ENCODE measurements at regions not wholly inside any gene's neighbourhood (a gene's known extent, or its start where the extent isn't known, plus 50 kb on each side); places are given as distances from the start of the nearest gene placed in this dataset.

DNA sequence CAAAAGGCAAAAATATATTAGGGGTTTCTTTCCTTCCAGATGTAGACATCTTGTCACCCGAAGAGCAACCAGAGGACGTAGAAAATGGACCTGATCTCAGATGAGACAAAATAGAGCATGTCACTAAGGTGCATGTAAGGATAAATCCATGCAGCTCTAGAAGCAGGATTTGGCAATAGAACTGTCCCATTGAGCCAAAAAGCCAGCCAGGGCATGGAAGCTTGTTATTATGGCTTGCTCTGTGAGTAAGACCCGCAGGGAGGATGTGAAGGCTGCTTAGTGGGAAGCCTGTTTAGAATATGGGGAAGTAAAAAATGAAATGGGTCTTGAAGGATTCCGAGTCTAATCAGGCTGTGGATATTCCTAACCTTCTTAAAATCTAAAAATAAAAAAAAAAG is 165.6 kb upstream of the MPDZ start (continued):
- TF ChIP-seq, protein P1, sequence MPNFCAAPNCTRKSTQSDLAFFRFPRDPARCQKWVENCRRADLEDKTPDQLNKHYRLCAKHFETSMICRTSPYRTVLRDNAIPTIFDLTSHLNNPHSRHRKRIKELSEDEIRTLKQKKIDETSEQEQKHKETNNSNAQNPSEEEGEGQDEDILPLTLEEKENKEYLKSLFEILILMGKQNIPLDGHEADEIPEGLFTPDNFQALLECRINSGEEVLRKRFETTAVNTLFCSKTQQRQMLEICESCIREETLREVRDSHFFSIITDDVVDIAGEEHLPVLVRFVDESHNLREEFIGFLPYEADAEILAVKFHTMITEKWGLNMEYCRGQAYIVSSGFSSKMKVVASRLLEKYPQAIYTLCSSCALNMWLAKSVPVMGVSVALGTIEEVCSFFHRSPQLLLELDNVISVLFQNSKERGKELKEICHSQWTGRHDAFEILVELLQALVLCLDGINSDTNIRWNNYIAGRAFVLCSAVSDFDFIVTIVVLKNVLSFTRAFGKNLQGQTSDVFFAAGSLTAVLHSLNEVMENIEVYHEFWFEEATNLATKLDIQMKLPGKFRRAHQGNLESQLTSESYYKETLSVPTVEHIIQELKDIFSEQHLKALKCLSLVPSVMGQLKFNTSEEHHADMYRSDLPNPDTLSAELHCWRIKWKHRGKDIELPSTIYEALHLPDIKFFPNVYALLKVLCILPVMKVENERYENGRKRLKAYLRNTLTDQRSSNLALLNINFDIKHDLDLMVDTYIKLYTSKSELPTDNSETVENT (CRISPR knock-in tag; IDR thresholded peaks at IDR 0.05), result no peak
- no peak for TF ChIP-seq ZKSCAN1 (IDR thresholded peaks at IDR 0.05; ENCODE audit: low read depth, low read length)
- TF ChIP-seq, protein P2, sequence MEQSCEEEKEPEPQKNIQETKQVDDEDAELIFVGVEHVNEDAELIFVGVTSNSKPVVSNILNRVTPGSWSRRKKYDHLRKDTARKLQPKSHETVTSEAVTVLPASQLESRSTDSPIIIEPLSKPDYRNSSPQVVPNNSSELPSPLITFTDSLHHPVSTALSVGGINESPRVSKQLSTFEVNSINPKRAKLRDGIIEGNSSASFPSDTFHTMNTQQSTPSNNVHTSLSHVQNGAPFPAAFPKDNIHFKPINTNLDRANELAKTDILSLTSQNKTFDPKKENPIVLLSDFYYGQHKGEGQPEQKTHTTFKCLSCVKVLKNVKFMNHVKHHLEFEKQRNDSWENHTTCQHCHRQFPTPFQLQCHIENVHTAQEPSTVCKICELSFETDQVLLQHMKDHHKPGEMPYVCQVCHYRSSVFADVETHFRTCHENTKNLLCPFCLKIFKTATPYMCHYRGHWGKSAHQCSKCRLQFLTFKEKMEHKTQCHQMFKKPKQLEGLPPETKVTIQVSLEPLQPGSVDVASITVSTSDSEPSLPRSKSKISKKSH (CRISPR knock-in tag; IDR thresholded peaks at IDR 0.05), result no peak
- no peak for TF ChIP-seq ZNF436 (CRISPR knock-in tag; IDR thresholded peaks at IDR 0.05)
- TF ChIP-seq ZNF143 (CRISPR knock-in tag; IDR thresholded peaks at IDR 0.05), result no peak
- no peak for TF ChIP-seq JUNB (CRISPR knock-in tag; conservative IDR thresholded peaks at IDR 0.05)
- TF ChIP-seq MYNN (IDR thresholded peaks at IDR 0.05), result no peak
- no peak for TF ChIP-seq MYNN (CRISPR knock-in tag; IDR thresholded peaks at IDR 0.05)
- TF ChIP-seq MBD2 (IDR thresholded peaks at IDR 0.05; ENCODE audit: borderline replicate concordance, low read depth), result no peak
- no peak for TF ChIP-seq RBBP5 (IDR thresholded peaks at IDR 0.05; ENCODE audit: borderline replicate concordance, insufficient read depth, low read length, poor library complexity, severe bottlenecking)
- no peak for TF ChIP-seq SP2 (IDR thresholded peaks at IDR 0.05; ENCODE audit: extremely low read depth, low read depth, low read length, poor library complexity, severe bottlenecking)

Measured in K562 (cell line).